Endothelial cell of hepatic sinusoid (primary cell): ENCODE measurements at regions not wholly inside any gene's neighbourhood (a gene's known extent, or its start where the extent isn't known, plus 50 kb on each side); places are given as distances from the start of the nearest gene placed in this dataset.

Experiments used
- in situ Hi-C: cut with HindIII; loops from 2 replicates; pipeline ENCODE4 v1.10.0; 2017; ENCODE audit warnings: low sequenced_read_pairs

GRCh38 chr2:128545829-128546228 lies 227.2 kb upstream of the HS6ST1 start:
- in situ Hi-C loops: no loop called here

DNA sequence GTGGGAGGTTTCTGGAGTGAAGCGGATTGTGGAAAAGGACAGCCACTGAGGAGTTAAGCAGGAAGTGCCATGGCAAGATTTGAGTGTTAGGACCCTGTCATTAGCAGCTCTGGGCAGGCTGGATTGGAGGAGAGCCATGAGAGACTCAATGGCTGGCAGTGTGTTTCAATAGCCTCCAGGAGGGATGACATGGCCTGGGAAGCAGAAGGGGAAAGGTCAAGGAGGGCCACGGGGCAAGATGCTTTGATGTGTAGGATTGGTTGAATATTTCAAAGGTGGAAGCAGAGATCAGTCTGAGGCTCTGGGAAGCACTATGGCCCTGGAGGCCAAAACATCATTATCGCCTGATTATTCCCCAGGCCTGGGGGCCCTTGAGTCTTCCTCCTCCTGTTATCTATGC lies 229.0 kb upstream of the HS6ST1 start:
- in situ Hi-C loops: no loop called here

DNA sequence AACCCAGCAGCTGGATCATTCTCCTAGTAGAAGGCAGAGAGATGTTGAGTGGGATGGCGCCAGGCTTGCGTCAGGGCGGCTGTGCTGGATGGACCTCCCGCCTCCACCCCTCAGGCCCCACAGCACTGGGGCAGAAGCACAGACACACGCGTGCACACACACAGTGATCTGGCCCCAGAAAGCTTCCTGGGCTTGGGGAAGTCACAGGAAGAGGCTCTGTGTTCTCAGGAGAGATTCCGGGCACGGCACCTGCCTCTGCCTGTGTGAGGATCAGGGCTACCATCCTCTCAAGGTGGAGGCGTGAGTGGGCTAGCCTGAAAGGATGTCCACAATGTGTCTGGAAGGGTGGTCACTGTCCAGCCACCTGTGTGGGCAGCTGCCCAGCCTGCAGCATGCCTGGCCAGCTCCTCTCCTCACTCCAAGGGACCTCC lies 229.8 kb upstream of the HS6ST1 start:
- in situ Hi-C loops: no loop called here

GRCh38 chr2:128549094-128549493 lies 230.4 kb upstream of the HS6ST1 start:
- in situ Hi-C loops: no loop called here

DNA sequence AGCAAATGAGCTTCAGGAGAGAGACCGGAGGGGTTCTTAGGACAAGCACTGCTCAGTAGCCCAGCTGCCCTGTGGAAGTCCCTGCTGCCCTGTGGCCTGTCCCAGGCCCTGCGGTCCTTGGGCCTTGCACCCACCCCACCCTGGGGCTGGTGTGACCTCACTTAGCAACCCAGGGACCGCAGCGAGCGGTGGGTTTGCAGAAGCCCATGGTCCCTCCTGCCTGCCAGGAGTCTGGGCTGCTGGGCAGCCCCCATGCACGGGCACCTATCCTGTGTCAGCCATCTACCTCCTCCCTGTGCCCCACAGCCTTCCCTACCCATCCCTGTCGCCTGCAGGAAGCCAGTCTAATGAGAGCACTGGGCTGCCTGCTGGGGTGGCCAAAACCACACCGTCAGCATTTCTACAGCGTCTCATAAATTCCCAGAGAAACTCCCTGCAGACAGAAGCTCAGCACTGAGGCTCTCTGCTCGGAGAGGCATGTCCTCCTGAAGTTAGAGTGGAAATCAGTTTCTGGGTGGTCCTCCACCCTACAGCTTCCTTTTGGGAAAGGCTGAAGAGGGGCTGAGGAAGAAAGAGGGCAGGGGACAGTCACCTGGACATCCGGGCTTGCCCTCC lies 231.1 kb upstream of the HS6ST1 start:
- in situ Hi-C loops: no loop called here

DNA sequence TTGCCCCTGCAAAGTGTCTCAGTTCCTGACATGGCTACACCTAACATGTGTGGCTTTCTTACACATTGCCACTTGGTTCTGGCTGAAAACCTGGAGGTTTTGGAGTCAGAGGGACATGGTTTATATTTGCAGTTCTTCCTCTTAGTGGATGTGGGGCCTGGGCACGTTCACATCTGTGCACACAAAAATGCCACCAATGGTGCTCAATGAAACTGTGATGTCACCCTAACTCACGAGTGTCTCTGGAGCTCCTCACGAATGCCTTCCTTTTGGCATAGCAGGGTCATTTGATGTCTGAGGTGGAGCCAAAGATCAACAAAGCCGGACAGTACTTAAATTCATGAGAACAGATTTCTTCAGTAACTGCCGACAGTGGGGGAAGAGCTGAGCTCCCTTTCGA lies 231.7 kb upstream of the HS6ST1 start:
- in situ Hi-C loops: no loop called here

DNA sequence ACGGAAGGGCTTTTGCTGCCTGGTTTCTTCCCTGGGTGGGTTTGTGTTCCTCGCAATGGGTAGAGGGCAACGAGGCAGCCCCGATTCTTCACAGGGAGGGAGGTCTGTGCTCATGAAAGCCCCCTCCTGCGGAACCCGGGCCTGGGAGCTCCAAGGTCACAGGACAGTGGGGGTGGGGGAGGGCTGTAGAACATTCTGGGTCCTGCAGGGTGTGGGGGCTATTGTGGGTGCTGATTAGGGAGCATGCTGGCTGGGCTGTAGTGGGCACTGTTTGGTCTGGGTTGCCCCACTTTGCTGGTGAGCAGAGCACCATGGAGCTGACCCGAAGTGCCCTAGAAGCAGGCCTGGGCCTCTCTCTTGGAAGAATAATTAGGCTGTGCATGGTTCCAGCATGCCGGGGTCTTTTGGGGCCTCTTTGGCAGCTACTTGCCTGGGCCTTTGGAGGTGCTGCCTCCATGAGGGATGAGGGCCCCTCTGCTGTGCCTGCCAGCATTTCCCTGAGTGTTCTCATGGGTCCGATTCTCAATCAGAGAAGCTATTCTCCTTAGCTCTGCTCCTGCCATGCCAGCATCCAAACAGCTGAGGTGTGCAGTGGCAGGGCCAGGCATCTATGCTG lies 232.2 kb upstream of the HS6ST1 start:
- in situ Hi-C loops: no loop called here

DNA sequence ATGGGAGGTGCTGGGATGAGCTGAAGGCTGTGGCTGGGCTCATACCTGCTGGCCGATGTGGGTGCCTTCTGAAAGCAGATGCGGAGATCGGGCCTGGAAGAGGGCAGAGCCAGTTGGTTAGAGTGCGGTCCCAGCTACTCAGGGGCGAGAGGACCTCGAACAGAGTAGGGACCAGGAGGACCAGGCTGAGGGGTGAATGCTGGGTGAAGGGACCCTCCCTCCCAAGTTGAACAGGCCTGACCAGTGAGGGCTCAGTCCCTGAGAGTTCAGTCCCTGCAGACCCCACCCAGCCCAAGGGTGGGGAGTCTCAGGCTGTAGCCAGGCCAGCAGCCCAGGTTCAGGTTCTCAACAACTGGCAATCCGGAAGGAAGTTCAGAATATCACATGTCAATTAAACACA lies 232.8 kb upstream of the HS6ST1 start:
- in situ Hi-C loops: no loop called here

GRCh38 chr2:128552141-128552805 lies 233.6 kb upstream of the HS6ST1 start:
- in situ Hi-C loops: no loop called here

DNA sequence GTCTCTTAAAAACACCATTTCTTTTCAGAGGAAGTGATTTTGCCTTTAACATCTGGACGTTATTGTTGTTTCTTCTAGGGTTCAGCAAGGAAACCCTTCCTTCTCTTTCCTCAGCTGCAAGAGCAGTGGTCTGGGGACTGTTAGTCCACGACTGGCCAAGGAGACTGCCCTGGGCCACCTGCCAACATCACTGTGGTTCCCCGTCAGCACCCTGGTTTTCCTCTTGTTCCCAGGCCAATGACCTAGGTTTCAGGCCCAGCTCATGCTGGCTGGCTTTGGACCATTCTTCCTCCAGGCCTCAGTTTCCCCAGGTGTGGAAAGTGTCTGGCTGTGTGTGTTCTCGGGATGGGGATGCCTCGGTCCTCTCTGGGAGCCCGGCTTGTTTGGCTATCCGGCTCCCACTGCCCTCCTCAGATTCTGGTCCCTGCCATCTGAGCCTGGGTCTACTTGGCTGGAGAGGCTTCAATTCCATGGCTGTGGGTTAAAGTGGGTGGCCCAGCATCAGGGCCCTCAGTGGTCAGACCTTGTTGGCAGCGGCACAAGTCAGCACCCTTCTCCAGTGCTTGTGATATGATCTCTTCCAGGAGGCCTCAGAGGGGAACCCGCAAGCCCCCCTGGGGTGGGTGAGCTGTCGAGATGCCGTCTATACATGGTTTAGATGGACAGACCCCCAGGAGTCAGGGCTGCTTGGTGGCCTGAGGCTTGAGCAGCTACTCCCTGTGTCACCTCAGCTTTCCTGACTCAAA lies 234.3 kb upstream of the HS6ST1 start:
- in situ Hi-C loops: no loop called here

DNA sequence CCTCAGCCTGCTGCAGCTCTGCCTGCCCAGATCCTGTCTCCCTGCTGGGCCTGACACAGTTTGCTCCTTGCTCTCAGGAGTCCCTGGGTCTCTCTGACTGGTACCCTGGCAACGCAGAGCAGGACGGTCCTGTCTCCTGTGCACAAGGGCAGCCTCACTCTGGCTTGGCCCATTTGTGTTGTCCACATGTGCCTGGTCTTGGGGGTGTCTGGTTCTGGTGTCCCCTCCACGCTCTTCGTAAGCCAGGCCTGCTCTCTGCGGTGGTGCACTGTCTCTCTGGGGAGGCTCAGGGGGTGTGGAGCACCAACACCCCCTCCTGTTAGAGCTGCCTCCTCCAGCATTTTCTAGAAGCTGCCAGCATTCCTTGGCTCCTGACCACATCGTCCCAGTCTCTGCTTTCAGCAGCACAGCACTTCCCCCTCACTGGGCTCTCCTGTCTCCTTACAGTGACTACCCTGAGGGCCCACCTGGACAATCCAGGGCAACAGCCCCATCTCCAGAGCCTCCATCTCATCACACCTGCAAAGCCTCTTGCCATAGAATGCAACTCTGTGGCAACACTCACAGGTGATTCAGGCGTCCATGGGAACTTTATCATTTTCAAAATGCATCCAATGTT lies 235.6 kb upstream of the HS6ST1 start:
- in situ Hi-C loops: no loop called here

- in situ Hi-C loops: no loop called here
Measured at GRCh38 chr2:128555433-128555832, 236.8 kb upstream of the HS6ST1 start.

GRCh38 chr2:128556089-128556488 lies 237.4 kb upstream of the HS6ST1 start:
- in situ Hi-C loops: no loop called here

GRCh38 chr2:128556633-128557032 lies 238.0 kb upstream of the HS6ST1 start:
- in situ Hi-C loops: no loop called here

DNA sequence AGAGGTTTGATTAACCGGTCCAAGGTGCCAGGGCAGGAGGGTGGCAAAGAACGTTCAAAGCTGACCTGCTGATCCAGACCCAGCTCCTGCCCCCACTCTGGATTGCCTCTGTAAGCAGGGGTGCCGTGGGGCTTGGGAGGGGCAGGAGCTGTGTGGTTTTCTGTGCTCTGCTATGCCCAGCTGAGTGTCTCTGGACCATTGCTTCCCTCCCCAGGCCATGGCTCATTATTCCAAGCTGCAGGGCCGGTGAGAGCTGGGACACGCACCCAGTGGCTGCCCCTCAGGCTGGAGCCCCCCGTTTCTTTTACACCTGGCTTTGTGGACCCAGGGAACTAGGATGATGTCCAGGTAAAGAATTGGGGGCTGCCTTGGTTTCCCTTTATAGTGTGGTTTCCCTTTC lies 238.4 kb upstream of the HS6ST1 start:
- in situ Hi-C loops: no loop called here

- in situ Hi-C loops: no loop called here
Measured at GRCh38 chr2:128557831-128558241, 239.2 kb upstream of the HS6ST1 start.

- in situ Hi-C loops: no loop called here
Measured at GRCh38 chr2:128558441-128558840, 239.8 kb upstream of the HS6ST1 start.

- in situ Hi-C loops: no loop called here
Measured at GRCh38 chr2:128558895-128559532, 240.3 kb upstream of the HS6ST1 start.

DNA sequence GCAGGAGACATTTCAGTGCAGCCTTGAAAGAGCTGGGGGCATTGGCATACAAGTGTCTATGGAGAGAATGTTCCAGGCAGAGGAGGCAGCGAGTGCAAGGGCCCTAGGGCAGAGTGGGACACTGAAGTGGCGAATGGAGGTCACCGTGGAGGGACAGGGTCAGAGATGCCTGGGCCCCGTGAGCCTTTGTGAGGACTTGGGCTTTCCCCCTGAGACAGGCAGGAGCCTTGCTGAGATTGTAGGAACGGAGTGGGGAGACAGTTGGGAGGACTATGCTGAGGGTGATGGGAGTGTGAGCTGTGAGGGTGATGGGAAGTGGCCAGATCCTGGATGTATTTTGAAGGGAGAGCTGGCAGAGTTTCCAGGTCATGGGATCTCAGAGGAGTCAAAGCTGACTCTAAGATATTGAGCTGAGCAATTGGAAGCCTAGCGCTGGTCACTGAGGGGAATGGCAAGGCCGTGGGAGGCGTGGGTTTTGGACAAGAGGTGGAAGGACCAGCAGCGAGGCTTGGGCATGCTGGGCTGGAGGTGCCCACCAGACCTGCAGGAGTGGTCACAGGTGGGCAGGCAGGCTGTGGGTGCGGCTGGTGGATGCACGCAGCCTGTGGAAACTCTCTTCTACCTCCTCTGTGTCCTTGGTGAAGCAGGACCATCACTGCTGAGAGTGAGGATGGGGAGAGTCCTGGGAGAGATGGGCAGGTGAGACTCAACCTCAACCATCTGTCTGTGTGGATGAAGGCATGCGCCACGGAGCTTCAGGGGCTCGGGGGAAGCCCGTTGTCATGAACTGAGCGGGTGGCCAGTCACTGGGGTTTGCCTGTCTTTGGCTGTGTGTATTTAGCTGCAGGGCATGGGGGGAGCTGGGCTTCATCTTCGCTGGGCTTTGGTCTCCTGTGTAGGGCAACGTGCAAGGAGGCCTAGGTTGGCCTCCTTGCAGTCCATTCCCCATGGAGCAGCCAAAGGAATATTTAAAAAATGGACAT lies 241.2 kb upstream of the HS6ST1 start:
- in situ Hi-C loops: no loop called here

- in situ Hi-C loops: no loop called here
Measured at GRCh38 chr2:128560718-128561117, 242.1 kb upstream of the HS6ST1 start.
